ENCODE measurements at regions not wholly inside any gene's neighbourhood (a gene's known extent, or its start where the extent isn't known, plus 50 kb on each side); places are given as distances from the start of the nearest gene placed in this dataset.

DNA sequence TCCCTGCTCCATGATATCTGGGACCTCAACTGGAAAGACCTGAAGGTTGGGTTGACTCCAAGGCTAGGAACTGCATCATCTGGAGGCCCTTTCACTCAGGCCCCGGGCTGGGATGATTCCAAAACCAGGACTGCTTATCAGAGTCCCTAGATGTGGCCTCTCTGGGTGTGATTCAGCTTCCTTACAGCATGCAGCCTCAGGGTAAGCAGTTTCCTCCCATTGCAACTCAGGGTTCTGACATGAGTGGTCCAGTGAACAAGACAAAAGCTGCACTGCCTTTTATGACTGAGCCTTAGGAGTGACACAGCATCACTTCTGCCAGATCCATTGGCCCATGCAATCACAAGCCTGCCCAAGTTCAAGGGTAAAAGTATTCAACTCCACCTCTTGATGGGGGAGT is 502.8 kb downstream of the COG6 start:
- TF ChIP-seq, protein P1, sequence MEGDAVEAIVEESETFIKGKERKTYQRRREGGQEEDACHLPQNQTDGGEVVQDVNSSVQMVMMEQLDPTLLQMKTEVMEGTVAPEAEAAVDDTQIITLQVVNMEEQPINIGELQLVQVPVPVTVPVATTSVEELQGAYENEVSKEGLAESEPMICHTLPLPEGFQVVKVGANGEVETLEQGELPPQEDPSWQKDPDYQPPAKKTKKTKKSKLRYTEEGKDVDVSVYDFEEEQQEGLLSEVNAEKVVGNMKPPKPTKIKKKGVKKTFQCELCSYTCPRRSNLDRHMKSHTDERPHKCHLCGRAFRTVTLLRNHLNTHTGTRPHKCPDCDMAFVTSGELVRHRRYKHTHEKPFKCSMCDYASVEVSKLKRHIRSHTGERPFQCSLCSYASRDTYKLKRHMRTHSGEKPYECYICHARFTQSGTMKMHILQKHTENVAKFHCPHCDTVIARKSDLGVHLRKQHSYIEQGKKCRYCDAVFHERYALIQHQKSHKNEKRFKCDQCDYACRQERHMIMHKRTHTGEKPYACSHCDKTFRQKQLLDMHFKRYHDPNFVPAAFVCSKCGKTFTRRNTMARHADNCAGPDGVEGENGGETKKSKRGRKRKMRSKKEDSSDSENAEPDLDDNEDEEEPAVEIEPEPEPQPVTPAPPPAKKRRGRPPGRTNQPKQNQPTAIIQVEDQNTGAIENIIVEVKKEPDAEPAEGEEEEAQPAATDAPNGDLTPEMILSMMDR (conservative IDR thresholded peaks at IDR 0.05; ENCODE audit: low read length): no peak
- TF ChIP-seq EZH2phosphoT487 (IDR thresholded peaks at IDR 0.05; ENCODE audit: borderline replicate concordance, low read depth, low read length): no peak
